SK-N-SH treated with all-trans-retinoic acid at 6 μM for 48 hours (cell line): ENCODE measurements at regions not wholly inside any gene's neighbourhood (a gene's known extent, or its start where the extent isn't known, plus 50 kb on each side); places are given as distances from the start of the nearest gene placed in this dataset.

ENCODE experiments used
- ATAC-seq: fragments of 200-7000 bp; cut with Tn5 transposase; 3 replicates; pipeline ENCODE4 v1.9.1; 2020; ENCODE audit warnings: mild to moderate bottlenecking, moderate library complexity
- BACH2 ChIP-seq: fragments of 250-450 bp; sonication (Bioruptor Pico); IDR thresholded peaks from 2 replicates; pipeline ENCODE4 v1.9.0; 2021; ENCODE audit warnings: mild to moderate bottlenecking, borderline replicate concordance
- CSDC2 ChIP-seq: fragments of 250-450 bp; sonication (Bioruptor Pico); IDR thresholded peaks from 2 replicates; pipeline ENCODE4 v1.5.0; 2020; ENCODE audit warnings: mild to moderate bottlenecking, moderate library complexity
- ESRRG ChIP-seq: fragments of 250-450 bp; sonication (Bioruptor Pico); IDR thresholded peaks from 2 replicates; pipeline ENCODE4 v1.6.1; 2021; ENCODE audit warnings: mild to moderate bottlenecking
- GLIS3 ChIP-seq: fragments of 250-450 bp; sonication (Bioruptor Pico); IDR thresholded peaks from 2 replicates; pipeline ENCODE4 v1.5.0; 2020; ENCODE audit warnings: mild to moderate bottlenecking, moderate library complexity
- OSR1 ChIP-seq: fragments of 250-450 bp; sonication (Bioruptor Pico); IDR thresholded peaks from 2 replicates; pipeline ENCODE4 v1.8.0; 2022; ENCODE audit warnings: moderate library complexity, mild to moderate bottlenecking, inconsistent platforms
- PPARA ChIP-seq: fragments of 250-450 bp; sonication (Bioruptor Pico); IDR thresholded peaks from 2 replicates; pipeline ENCODE4 v1.5.0; 2020; ENCODE audit warnings: mild to moderate bottlenecking, borderline replicate concordance
- RARB ChIP-seq: fragments of 250-450 bp; sonication (Bioruptor Pico); IDR thresholded peaks from 2 replicates; pipeline ENCODE4 v1.8.0; 2021; ENCODE audit warnings: mild to moderate bottlenecking, moderate library complexity
- SNAI2 ChIP-seq: fragments of 250-450 bp; sonication (Bioruptor Pico); IDR thresholded peaks from 2 replicates; pipeline ENCODE4 v1.5.0; 2020; ENCODE audit warnings: mild to moderate bottlenecking, moderate library complexity
- TOX ChIP-seq: fragments of 250-450 bp; sonication (Bioruptor Pico); IDR thresholded peaks from 2 replicates; pipeline ENCODE4 v1.8.0; 2021; ENCODE audit warnings: mild to moderate bottlenecking, moderate library complexity, borderline replicate concordance
- ZC3H10 ChIP-seq: fragments of 250-450 bp; sonication (Bioruptor Pico); IDR thresholded peaks from 2 replicates; pipeline ENCODE4 v1.5.1; 2021; ENCODE audit warnings: mild to moderate bottlenecking, moderate library complexity
- ZFP3 ChIP-seq: fragments of 250-450 bp; sonication (Bioruptor Pico); IDR thresholded peaks from 2 replicates; pipeline ENCODE4 v1.5.0; 2020; ENCODE audit warnings: mild to moderate bottlenecking, moderate library complexity
- ZFP30 ChIP-seq: fragments of 450-650 bp; formaldehyde crosslinking; IDR thresholded peaks from 2 replicates; pipeline ENCODE4 v1.5.0; 2022; ENCODE audit warnings: mild to moderate bottlenecking, moderate library complexity
- ZNF565 ChIP-seq: fragments of 450-650 bp; formaldehyde crosslinking; conservative IDR thresholded peaks from 2 replicates; pipeline ENCODE4 v1.5.0; 2020; ENCODE audit warnings: low read depth, mild to moderate bottlenecking, moderate library complexity
- ZNF70 ChIP-seq: fragments of 450-650 bp; formaldehyde crosslinking; IDR thresholded peaks from 2 replicates; pipeline ENCODE4 v1.5.0; 2020; ENCODE audit warnings: mild to moderate bottlenecking, moderate library complexity
- ZNF8 ChIP-seq: fragments of 450-650 bp; formaldehyde crosslinking; IDR thresholded peaks from 2 replicates; pipeline ENCODE4 v1.5.0; 2020; ENCODE audit warnings: mild to moderate bottlenecking, moderate library complexity
- TF ChIP-seq, protein P1 (sequence below): fragments of 250-450 bp; sonication (Bioruptor Pico); IDR thresholded peaks from 2 replicates; pipeline ENCODE4 v1.5.0; 2020; ENCODE audit warnings: mild to moderate bottlenecking, moderate library complexity
- TF ChIP-seq, protein P2 (sequence below): fragments of 250-450 bp; sonication (Bioruptor Pico); IDR thresholded peaks from 2 replicates; pipeline ENCODE4 v1.8.0; 2020; ENCODE audit warnings: mild to moderate bottlenecking, moderate library complexity, borderline replicate concordance
- TF ChIP-seq, protein P3 (sequence below): fragments of 250-450 bp; sonication (Bioruptor Pico); IDR thresholded peaks from 2 replicates; pipeline ENCODE4 v1.5.1; 2021; ENCODE audit warnings: mild to moderate bottlenecking, moderate library complexity
- TF ChIP-seq, protein P4 (sequence below): fragments of 250-450 bp; sonication (Bioruptor Pico); IDR thresholded peaks from 2 replicates; pipeline ENCODE4 v1.5.1; 2020; ENCODE audit warnings: low read depth, mild to moderate bottlenecking, moderate library complexity
- TF ChIP-seq, protein P5 (sequence below): fragments of 250-450 bp; sonication (Bioruptor Pico); IDR thresholded peaks from 2 replicates; pipeline ENCODE4 v1.8.0; 2021; ENCODE audit warnings: low read depth, mild to moderate bottlenecking, moderate library complexity, borderline replicate concordance

DNA sequence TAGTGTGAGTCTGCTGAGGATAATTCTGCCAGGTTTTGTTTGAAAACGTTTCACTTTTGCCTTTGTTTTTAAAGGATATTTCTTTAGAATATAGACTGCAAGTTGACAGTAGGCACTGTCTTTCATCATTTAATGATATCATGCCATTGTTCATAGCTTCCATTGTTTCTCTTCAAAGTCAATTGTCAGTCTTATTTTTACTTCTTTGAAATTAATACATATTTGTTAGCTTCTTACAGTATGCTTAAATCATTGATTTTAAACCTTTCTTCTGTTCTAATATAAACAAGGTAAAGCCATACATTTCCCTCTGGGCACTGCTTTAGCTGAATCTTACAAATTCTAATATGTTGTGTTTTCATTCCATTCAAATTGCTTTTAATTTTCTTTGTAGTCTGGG lies 62.3 kb upstream of the PARVA start:
- TF ChIP-seq, protein P1, sequence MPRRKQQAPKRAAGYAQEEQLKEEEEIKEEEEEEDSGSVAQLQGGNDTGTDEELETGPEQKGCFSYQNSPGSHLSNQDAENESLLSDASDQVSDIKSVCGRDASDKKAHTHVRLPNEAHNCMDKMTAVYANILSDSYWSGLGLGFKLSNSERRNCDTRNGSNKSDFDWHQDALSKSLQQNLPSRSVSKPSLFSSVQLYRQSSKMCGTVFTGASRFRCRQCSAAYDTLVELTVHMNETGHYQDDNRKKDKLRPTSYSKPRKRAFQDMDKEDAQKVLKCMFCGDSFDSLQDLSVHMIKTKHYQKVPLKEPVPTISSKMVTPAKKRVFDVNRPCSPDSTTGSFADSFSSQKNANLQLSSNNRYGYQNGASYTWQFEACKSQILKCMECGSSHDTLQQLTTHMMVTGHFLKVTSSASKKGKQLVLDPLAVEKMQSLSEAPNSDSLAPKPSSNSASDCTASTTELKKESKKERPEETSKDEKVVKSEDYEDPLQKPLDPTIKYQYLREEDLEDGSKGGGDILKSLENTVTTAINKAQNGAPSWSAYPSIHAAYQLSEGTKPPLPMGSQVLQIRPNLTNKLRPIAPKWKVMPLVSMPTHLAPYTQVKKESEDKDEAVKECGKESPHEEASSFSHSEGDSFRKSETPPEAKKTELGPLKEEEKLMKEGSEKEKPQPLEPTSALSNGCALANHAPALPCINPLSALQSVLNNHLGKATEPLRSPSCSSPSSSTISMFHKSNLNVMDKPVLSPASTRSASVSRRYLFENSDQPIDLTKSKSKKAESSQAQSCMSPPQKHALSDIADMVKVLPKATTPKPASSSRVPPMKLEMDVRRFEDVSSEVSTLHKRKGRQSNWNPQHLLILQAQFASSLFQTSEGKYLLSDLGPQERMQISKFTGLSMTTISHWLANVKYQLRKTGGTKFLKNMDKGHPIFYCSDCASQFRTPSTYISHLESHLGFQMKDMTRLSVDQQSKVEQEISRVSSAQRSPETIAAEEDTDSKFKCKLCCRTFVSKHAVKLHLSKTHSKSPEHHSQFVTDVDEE (CRISPR knock-in tag), result no peak
- TF ChIP-seq ZNF565 (CRISPR knock-in tag) (no peak), SNAI2 (CRISPR knock-in tag) (no peak), PPARA (CRISPR knock-in tag) (no peak), ZFP3 (no peak), ZC3H10 (no peak), ESRRG (CRISPR knock-in tag) (no peak), RARB (CRISPR knock-in tag) (no peak), ZNF70 (CRISPR knock-in tag) (no peak), ZNF8 (CRISPR knock-in tag) (no peak), CSDC2 (CRISPR knock-in tag) (no peak), TOX (CRISPR knock-in tag) (no peak)
- TF ChIP-seq, protein P2, sequence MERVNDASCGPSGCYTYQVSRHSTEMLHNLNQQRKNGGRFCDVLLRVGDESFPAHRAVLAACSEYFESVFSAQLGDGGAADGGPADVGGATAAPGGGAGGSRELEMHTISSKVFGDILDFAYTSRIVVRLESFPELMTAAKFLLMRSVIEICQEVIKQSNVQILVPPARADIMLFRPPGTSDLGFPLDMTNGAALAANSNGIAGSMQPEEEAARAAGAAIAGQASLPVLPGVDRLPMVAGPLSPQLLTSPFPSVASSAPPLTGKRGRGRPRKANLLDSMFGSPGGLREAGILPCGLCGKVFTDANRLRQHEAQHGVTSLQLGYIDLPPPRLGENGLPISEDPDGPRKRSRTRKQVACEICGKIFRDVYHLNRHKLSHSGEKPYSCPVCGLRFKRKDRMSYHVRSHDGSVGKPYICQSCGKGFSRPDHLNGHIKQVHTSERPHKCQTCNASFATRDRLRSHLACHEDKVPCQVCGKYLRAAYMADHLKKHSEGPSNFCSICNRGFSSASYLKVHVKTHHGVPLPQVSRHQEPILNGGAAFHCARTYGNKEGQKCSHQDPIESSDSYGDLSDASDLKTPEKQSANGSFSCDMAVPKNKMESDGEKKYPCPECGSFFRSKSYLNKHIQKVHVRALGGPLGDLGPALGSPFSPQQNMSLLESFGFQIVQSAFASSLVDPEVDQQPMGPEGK, result no peak
- TF ChIP-seq, protein P3, sequence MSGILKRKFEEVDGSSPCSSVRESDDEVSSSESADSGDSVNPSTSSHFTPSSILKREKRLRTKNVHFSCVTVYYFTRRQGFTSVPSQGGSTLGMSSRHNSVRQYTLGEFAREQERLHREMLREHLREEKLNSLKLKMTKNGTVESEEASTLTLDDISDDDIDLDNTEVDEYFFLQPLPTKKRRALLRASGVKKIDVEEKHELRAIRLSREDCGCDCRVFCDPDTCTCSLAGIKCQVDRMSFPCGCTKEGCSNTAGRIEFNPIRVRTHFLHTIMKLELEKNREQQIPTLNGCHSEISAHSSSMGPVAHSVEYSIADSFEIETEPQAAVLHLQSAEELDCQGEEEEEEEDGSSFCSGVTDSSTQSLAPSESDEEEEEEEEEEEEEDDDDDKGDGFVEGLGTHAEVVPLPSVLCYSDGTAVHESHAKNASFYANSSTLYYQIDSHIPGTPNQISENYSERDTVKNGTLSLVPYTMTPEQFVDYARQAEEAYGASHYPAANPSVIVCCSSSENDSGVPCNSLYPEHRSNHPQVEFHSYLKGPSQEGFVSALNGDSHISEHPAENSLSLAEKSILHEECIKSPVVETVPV (CRISPR knock-in tag), result no peak
- TF ChIP-seq, protein P4, sequence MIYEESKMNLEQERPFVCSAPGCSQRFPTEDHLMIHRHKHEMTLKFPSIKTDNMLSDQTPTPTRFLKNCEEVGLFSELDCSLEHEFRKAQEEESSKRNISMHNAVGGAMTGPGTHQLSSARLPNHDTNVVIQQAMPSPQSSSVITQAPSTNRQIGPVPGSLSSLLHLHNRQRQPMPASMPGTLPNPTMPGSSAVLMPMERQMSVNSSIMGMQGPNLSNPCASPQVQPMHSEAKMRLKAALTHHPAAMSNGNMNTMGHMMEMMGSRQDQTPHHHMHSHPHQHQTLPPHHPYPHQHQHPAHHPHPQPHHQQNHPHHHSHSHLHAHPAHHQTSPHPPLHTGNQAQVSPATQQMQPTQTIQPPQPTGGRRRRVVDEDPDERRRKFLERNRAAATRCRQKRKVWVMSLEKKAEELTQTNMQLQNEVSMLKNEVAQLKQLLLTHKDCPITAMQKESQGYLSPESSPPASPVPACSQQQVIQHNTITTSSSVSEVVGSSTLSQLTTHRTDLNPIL, result no peak
- TF ChIP-seq, protein P5, sequence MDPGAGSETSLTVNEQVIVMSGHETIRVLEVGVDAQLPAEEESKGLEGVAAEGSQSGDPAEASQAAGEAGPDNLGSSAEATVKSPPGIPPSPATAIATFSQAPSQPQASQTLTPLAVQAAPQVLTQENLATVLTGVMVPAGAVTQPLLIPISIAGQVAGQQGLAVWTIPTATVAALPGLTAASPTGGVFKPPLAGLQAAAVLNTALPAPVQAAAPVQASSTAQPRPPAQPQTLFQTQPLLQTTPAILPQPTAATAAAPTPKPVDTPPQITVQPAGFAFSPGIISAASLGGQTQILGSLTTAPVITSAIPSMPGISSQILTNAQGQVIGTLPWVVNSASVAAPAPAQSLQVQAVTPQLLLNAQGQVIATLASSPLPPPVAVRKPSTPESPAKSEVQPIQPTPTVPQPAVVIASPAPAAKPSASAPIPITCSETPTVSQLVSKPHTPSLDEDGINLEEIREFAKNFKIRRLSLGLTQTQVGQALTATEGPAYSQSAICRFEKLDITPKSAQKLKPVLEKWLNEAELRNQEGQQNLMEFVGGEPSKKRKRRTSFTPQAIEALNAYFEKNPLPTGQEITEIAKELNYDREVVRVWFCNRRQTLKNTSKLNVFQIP (CRISPR knock-in tag), result no peak
- no peak for ATAC-seq

DNA sequence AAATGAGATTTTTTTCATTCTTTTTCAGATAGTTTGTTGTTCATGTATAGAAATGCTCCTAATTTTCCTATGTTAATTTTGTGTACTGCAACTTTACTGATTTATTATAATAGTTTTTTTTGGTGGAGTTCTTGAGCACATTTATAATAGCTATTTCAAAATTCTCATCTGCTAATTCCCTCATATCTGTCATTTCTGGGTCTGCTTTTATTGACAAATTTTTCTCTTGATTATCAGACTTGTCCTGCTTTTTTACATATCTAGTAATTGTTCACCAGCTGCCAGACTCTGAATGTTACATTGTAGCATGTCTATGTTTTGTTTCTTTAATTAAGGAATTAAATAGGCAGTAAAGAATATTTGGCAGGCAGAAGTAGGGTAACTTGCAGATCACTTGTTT lies 60.9 kb upstream of the PARVA start:
- ATAC-seq, result no peak
- no peak for TF ChIP-seq GLIS3 (CRISPR knock-in tag)
- no peak for TF ChIP-seq ZNF565 (CRISPR knock-in tag)
- TF ChIP-seq, protein P1 (CRISPR knock-in tag), result no peak
- TF ChIP-seq, protein P5 (CRISPR knock-in tag), result no peak
- TF ChIP-seq ZFP30 (CRISPR knock-in tag), result no peak
- TF ChIP-seq ESRRG (CRISPR knock-in tag), result no peak
- TF ChIP-seq ZC3H10, result no peak
- TF ChIP-seq ZNF70 (CRISPR knock-in tag), result no peak
- TF ChIP-seq CSDC2 (CRISPR knock-in tag), result no peak
- TF ChIP-seq, protein P4, result no peak
- TF ChIP-seq OSR1 (CRISPR knock-in tag), result no peak
- TF ChIP-seq BACH2 (CRISPR knock-in tag), result no peak
- TF ChIP-seq TOX (CRISPR knock-in tag), result no peak
- TF ChIP-seq SNAI2 (CRISPR knock-in tag), result no peak
- no peak for TF ChIP-seq ZNF8 (CRISPR knock-in tag)
